B cell (primary cell): ENCODE measurements at regions not wholly inside any gene's neighbourhood (a gene's known extent, or its start where the extent isn't known, plus 50 kb on each side); places are given as distances from the start of the nearest gene placed in this dataset.

ENCODE experiments used
- ATAC-seq: fragments of 200-7000 bp; cut with Tn5 transposase; one replicate; pipeline ENCODE4 v1.10.0; 2021; ENCODE audit warnings: low read depth, mild to moderate bottlenecking, moderate number of reproducible peaks, moderate library complexity
- CTCF ChIA-PET: fragments of 350-600 bp; sonication (Branson Sonifier 250); formaldehyde crosslinking; loops from one replicate; lab custom pipeline; 2021; ENCODE audit warnings: antibody characterized with exemption, inconsistent platforms; lab: Charles Lee
- POLR2A ChIA-PET: fragments of 350-600 bp; sonication (Branson Sonifier 250); formaldehyde crosslinking; loops from one replicate; lab custom pipeline; 2021; ENCODE audit warnings: antibody characterized with exemption; lab: Charles Lee
- DNase-seq: peaks from one replicate; pipeline ENCODE4 v3.0.0; 2013
- H2AFZ ChIP-seq: 2 replicates; pipeline ENCODE4 v1.6.1; 2012; ENCODE audit warnings: mild to moderate bottlenecking, low read depth, low read length; ENCODE audit not compliant: insufficient read depth, poor library complexity, severe bottlenecking
- H3K27ac ChIP-seq, 2 donors: 1 replicate in 1 of 2; 2 replicates in 1 of 2; pipeline ENCODE4 v1.5.1; 2012 to 2013; ENCODE audit warnings: low read length in 2 of 2, mild to moderate bottlenecking in 2 of 2, moderate library complexity in 1 of 2
- H3K27me3 ChIP-seq, 4 experiments: fragments of 200-600 bp in 1 of 4; sonication (generic) in 1 of 4; replicated peaks in 1 of 4; 1 replicate in 2 of 4; 2 replicates in 2 of 4; pipeline versions ENCODE4 v1.6.1 to v1.7.0; 2013 to 2016; ENCODE audit warnings: low read length in 3 of 4, mild to moderate bottlenecking in 2 of 4, mixed read lengths in 1 of 4, moderate library complexity in 1 of 4; ENCODE audit not compliant: insufficient read depth in 4 of 4, control insufficient read depth in 3 of 4; ENCODE audit errors: control extremely low read depth in 1 of 4
- H3K36me3 ChIP-seq, 2 experiments: replicated peaks in 1 of 2; 1 replicate in 1 of 2; 2 replicates in 1 of 2; pipeline versions ENCODE4 v1.6.1 to v1.7.1; 2013; ENCODE audit warnings: low read length in 1 of 2; ENCODE audit not compliant: insufficient read depth in 2 of 2, control insufficient read depth in 1 of 2; ENCODE audit errors: control extremely low read depth in 1 of 2, extremely low read depth in 1 of 2
- H3K4me1 ChIP-seq, 2 donors: fragments of 200-600 bp in 1 of 2; sonication (generic) in 1 of 2; 1 replicate in 1 of 2; 2 replicates in 1 of 2; pipeline versions ENCODE4 v1.5.1 to v1.6.1; 2013 to 2017; ENCODE audit warnings: low read length in 2 of 2; ENCODE audit not compliant: control insufficient read depth in 2 of 2, insufficient read depth in 2 of 2
- H3K4me2 ChIP-seq: replicated peaks from 2 replicates; pipeline ENCODE3; 2012; ENCODE audit warnings: mild to moderate bottlenecking, low read depth, low read length; ENCODE audit not compliant: poor library complexity, severe bottlenecking
- H3K4me3 ChIP-seq, 5 experiments: fragments of 200-600 bp in 1 of 5; sonication (generic) in 1 of 5; 1 replicate in 3 of 5; 2 replicates in 2 of 5; pipeline versions ENCODE4 v1.5.1 to v1.7.0; 2011 to 2016; ENCODE audit warnings: low read length in 4 of 5, mild to moderate bottlenecking in 4 of 5, low read depth in 2 of 5, control low read depth in 1 of 5, moderate library complexity in 1 of 5; ENCODE audit not compliant: insufficient read depth in 1 of 5; ENCODE audit errors: control extremely low read depth in 1 of 5, extremely low read depth in 1 of 5
- H3K79me2 ChIP-seq: fragments of 200-600 bp; sonication (generic); one replicate; pipeline ENCODE4 v1.6.0; 2016; ENCODE audit warnings: low read length; ENCODE audit not compliant: control insufficient read depth, insufficient read depth
- H3K9ac ChIP-seq: fragments of 200-600 bp; sonication (generic); 2 replicates; pipeline ENCODE4 v1.6.1; 2017; ENCODE audit warnings: mild to moderate bottlenecking, low read length, moderate library complexity
- H3K9me3 ChIP-seq, 3 donors: one replicate each; pipeline versions ENCODE4 v1.6.1 to v1.7.1; 2013; ENCODE audit warnings: low read length in 2 of 3; ENCODE audit not compliant: control insufficient read depth in 2 of 3, insufficient read depth in 1 of 3; ENCODE audit errors: control extremely low read depth in 1 of 3
- H4K20me1 ChIP-seq: 2 replicates; pipeline ENCODE4 v1.6.0; 2012; ENCODE audit warnings: mild to moderate bottlenecking, low read length; ENCODE audit not compliant: insufficient read depth, control insufficient read depth, poor library complexity, severe bottlenecking
- H3K27ac Mint-ChIP-seq: one replicate; pipeline ENCODE4 v1.8.0; 2021; ENCODE audit warnings: mixed read lengths
- H3K27me3 Mint-ChIP-seq: one replicate; pipeline ENCODE4 v1.8.0; 2021; ENCODE audit warnings: mixed read lengths
- H3K4me1 Mint-ChIP-seq: one replicate; pipeline ENCODE4 v1.8.0; 2021; ENCODE audit warnings: mixed read lengths
- H3K4me3 Mint-ChIP-seq: one replicate; pipeline ENCODE4 v1.8.0; 2021; ENCODE audit warnings: mixed read lengths
- H3K9me3 Mint-ChIP-seq: one replicate; pipeline ENCODE4 v1.8.0; 2022; ENCODE audit warnings: mixed read lengths; ENCODE audit not compliant: insufficient read depth
- CTCF ChIP-seq: fragments of 200-600 bp; IDR thresholded peaks from one replicate; pipeline ENCODE4 v1.8.0; 2022; ENCODE audit warnings: antibody characterized with exemption, mild to moderate bottlenecking
- EZH2 ChIP-seq: IDR thresholded peaks from 2 replicates; pipeline ENCODE4 v1.6.1; 2012; ENCODE audit warnings: borderline replicate concordance, low read depth, mild to moderate bottlenecking, moderate library complexity, low read length; ENCODE audit not compliant: insufficient read depth, poor library complexity, severe bottlenecking
- WGBS: methylation state at CpG from one replicate; pipeline ENCODE4 v1.1.5; 2013; ENCODE audit warnings: missing lambda C conversion rate; ENCODE audit not compliant: insufficient coverage; 5-methylcytosine and 5-hydroxymethylcytosine counted together
- intact Hi-C: fragments of 100-400 bp; cut with micrococcal nuclease; formaldehyde crosslinking; loops from one replicate; pipeline ENCODE4 v1.10.0; 2022

GRCh38 chr14:38143170-38143569 is 64.5 kb upstream of the SSTR1 start:
- ChIA-PET POLR2A (no interaction called here), CTCF (no interaction called here)
- Mint-ChIP-seq H3K4me3 (no peak overlapping the region), H3K4me1 (no peaks in the 10 kb centered on the region), H3K27ac (no peak overlapping the region), H3K27me3 (no peaks in the 10 kb centered on the region), H3K9me3 (no peaks in the 10 kb centered on the region)
- H3K27me3 ChIP-seq: no peaks in the 10 kb centered on the region
- no peak overlapping the region for H3K4me2 ChIP-seq
- TF ChIP-seq EZH2: no peak
- TF ChIP-seq CTCF: no peak
- WGBS: no CpG with 5 or more reads among the region's 4 CpGs
- no peaks in the 10 kb centered on the region for H3K9me3 ChIP-seq
- intact Hi-C loops: no loop called here
- no peak overlapping the region for H3K27ac ChIP-seq
- no peak for ATAC-seq
- no peak for DNase-seq
- no peak overlapping the region for H2AFZ ChIP-seq
- no peaks in the 10 kb centered on the region for H4K20me1 ChIP-seq
- no peaks in the 10 kb centered on the region for H3K4me1 ChIP-seq
- H3K4me3 ChIP-seq: no peak overlapping the region
- H3K9ac ChIP-seq: no peak overlapping the region
- no peaks in the 10 kb centered on the region for H3K79me2 ChIP-seq
- H3K36me3 ChIP-seq: no peaks in the 10 kb centered on the region

GRCh38 chr14:38143659-38144505 is 63.8 kb upstream of the SSTR1 start:
- WGBS: 94% methylated on average over 2 of the region's 6 CpGs
- no peaks in the 10 kb centered on the region for H3K9me3 ChIP-seq
- CTCF ChIA-PET: no interaction called here
- ATAC-seq: no peak
- intact Hi-C loops: no loop called here
- H3K27me3 ChIP-seq: no peaks in the 10 kb centered on the region
- no peak overlapping the region for H3K4me2 ChIP-seq
- POLR2A ChIA-PET: no interaction called here
- no peak overlapping the region for H3K27ac Mint-ChIP-seq
- no peaks in the 10 kb centered on the region for H3K79me2 ChIP-seq
- no peak overlapping the region for H3K4me3 Mint-ChIP-seq
- no peak overlapping the region for H3K4me3 ChIP-seq
- no peaks in the 10 kb centered on the region for H3K9me3 Mint-ChIP-seq
- H3K36me3 ChIP-seq: no peaks in the 10 kb centered on the region
- H3K27ac ChIP-seq: no peak overlapping the region
- no peak overlapping the region for H3K9ac ChIP-seq
- no peak for DNase-seq
- no peaks in the 10 kb centered on the region for H3K4me1 ChIP-seq
- H2AFZ ChIP-seq: no peak overlapping the region
- no peaks in the 10 kb centered on the region for H4K20me1 ChIP-seq
- H3K27me3 Mint-ChIP-seq: no peaks in the 10 kb centered on the region
- H3K4me1 Mint-ChIP-seq: no peaks in the 10 kb centered on the region
- no peak for TF ChIP-seq CTCF
- TF ChIP-seq EZH2: no peak
